DND-41 (cell line): ENCODE measurements at regions not wholly inside any gene's neighbourhood (a gene's known extent, or its start where the extent isn't known, plus 50 kb on each side); places are given as distances from the start of the nearest gene placed in this dataset.
"Not testable (repeated sequence)": the region's sequence is repeated elsewhere in the genome, so short reads cannot be mapped to it uniquely, and the experiment has no call there.

ENCODE experiments used
- ATAC-seq: fragments of 200-7000 bp; cut with Tn5 transposase; 3 replicates; pipeline ENCODE4 v1.9.1; 2021; ENCODE audit warnings: low read depth; ENCODE audit not compliant: insufficient read depth
- DNase-seq: peaks from one replicate; pipeline ENCODE4 v3.0.0-alpha.2; 2020
- H2AFZ ChIP-seq: 2 replicates; pipeline ENCODE4 v1.6.0; 2012; ENCODE audit warnings: low read depth, low read length
- H3K27ac ChIP-seq: 2 replicates; pipeline ENCODE4 v1.5.1; 2012; ENCODE audit warnings: low read length, inconsistent platforms
- H3K27me3 ChIP-seq: fragments of 200-600 bp; sonication (generic); 2 replicates; pipeline ENCODE4 v1.6.0; 2012; ENCODE audit warnings: low read length, mild to moderate bottlenecking, inconsistent platforms; ENCODE audit not compliant: insufficient read depth, poor library complexity
- H3K36me3 ChIP-seq: 2 replicates; pipeline ENCODE4 v1.5.1; 2012; ENCODE audit warnings: low read length, inconsistent platforms; ENCODE audit not compliant: insufficient read depth
- H3K4me1 ChIP-seq: 2 replicates; pipeline ENCODE4 v1.5.1; 2012; ENCODE audit warnings: mild to moderate bottlenecking, low read length; ENCODE audit not compliant: insufficient read depth
- H3K4me2 ChIP-seq: 2 replicates; pipeline ENCODE4 v1.6.0; 2012; ENCODE audit warnings: mild to moderate bottlenecking, moderate library complexity, low read length, inconsistent platforms; ENCODE audit not compliant: insufficient read depth
- H3K4me3 ChIP-seq, 2 experiments: fragments of 200-600 bp in 1 of 2; shearing (Covaris generic) in 1 of 2; 2 replicates each; pipeline ENCODE4 v1.5.1; 2012 to 2016; ENCODE audit warnings: inconsistent platforms in 2 of 2, low read length in 2 of 2, mild to moderate bottlenecking in 2 of 2, low read depth in 1 of 2, moderate library complexity in 1 of 2
- H3K79me2 ChIP-seq: 2 replicates; pipeline ENCODE4 v1.6.0; 2012; ENCODE audit warnings: low read length, inconsistent platforms; ENCODE audit not compliant: insufficient read depth
- H3K9ac ChIP-seq: 2 replicates; pipeline ENCODE4 v1.6.0; 2012; ENCODE audit warnings: low read depth, mild to moderate bottlenecking, inconsistent platforms, low read length, moderate library complexity
- H3K9me3 ChIP-seq: 2 replicates; pipeline ENCODE4 v1.5.1; 2012; ENCODE audit warnings: low read length, moderate library complexity, mild to moderate bottlenecking, inconsistent platforms; ENCODE audit not compliant: insufficient read depth, severe bottlenecking
- H4K20me1 ChIP-seq: 2 replicates; pipeline ENCODE4 v1.6.0; 2012; ENCODE audit warnings: low read length; ENCODE audit not compliant: insufficient read depth
- CTCF ChIP-seq: IDR thresholded peaks from 2 replicates; pipeline ENCODE4 v1.5.1; 2012; ENCODE audit warnings: borderline replicate concordance, low read length, moderate library complexity, mild to moderate bottlenecking; ENCODE audit not compliant: poor library complexity, severe bottlenecking; ENCODE audit errors: extremely low read depth
- EZH2 ChIP-seq: IDR thresholded peaks from 3 replicates; pipeline ENCODE4 v1.6.1; 2012; ENCODE audit warnings: borderline replicate concordance, low read depth, mild to moderate bottlenecking, moderate library complexity, low read length, inconsistent platforms; ENCODE audit not compliant: severe bottlenecking

GRCh38 chr1:224544346-224545110 lies 71.6 kb upstream of the CNIH3 start:
- Histone ChIP-seq H3K4me1 (peaks cover 55% of the 10 kb centered on the region), H3K36me3 (no peaks in the 10 kb centered on the region), H3K4me3 (no peak overlapping the region), H4K20me1 (no peaks in the 10 kb centered on the region), H3K27me3 (no peaks in the 10 kb centered on the region), H3K27ac (peak overlapping the region; percentile 96; the same call in 1 of the 2 replicates), H3K79me2 (no peaks in the 10 kb centered on the region), H3K9ac (no peak overlapping the region), H2AFZ (peak overlapping the region; percentile 14; the same call in 1 of the 2 replicates), H3K4me2 (no peak overlapping the region), H3K9me3 (no peaks in the 10 kb centered on the region)
- ATAC-seq (no peak), DNase-seq (no peak)
- no peak for TF ChIP-seq EZH2
- TF ChIP-seq CTCF, result no peak

GRCh38 chr1:224545571-224545970 lies 70.5 kb upstream of the CNIH3 start:
- no peak overlapping the region for H3K9ac ChIP-seq
- H3K79me2 ChIP-seq, result no peaks in the 10 kb centered on the region
- H2AFZ ChIP-seq, result no peak overlapping the region
- H3K4me2 ChIP-seq, result no peak overlapping the region
- TF ChIP-seq CTCF, result no peak
- TF ChIP-seq EZH2, result no peak
- DNase-seq (no peak), ATAC-seq (no peak)
- no peak overlapping the region for H3K4me3 ChIP-seq
- H3K9me3 ChIP-seq, result no peaks in the 10 kb centered on the region
- H3K4me1 ChIP-seq, result peaks cover 45% of the 10 kb centered on the region
- H3K27me3 ChIP-seq, result no peaks in the 10 kb centered on the region
- no peak overlapping the region for H3K27ac ChIP-seq
- no peaks in the 10 kb centered on the region for H4K20me1 ChIP-seq
- no peaks in the 10 kb centered on the region for H3K36me3 ChIP-seq

- TF ChIP-seq CTCF (no peak), EZH2 (no peak)
- no peaks in the 10 kb centered on the region for H3K9me3 ChIP-seq
- ATAC-seq, result peak; percentile 15; the same call in 1 of the 3 replicates
Measured at GRCh38 chr1:224548676-224549075, 67.4 kb upstream of the CNIH3 start.

GRCh38 chr1:224551189-224551588 lies 64.9 kb upstream of the CNIH3 start:
- H4K20me1 ChIP-seq, H3K36me3 ChIP-seq, DNase-seq, H2AFZ ChIP-seq, H3K4me2 ChIP-seq, H3K4me1 ChIP-seq, H3K4me3 ChIP-seq, H3K9ac ChIP-seq, H3K79me2 ChIP-seq, H3K9me3 ChIP-seq, ATAC-seq, H3K27me3 ChIP-seq, H3K27ac ChIP-seq: not testable (repeated sequence)

More at GRCh38 chr1:224548676-224549075, 67.4 kb upstream of the CNIH3 start:
- no peaks in the 10 kb centered on the region for H3K27me3 ChIP-seq
- H2AFZ ChIP-seq, result no peak overlapping the region
- H3K9ac ChIP-seq, result no peak overlapping the region
- peaks cover 17% of the 10 kb centered on the region for H3K4me1 ChIP-seq
- no peak for DNase-seq
- no peaks in the 10 kb centered on the region for H4K20me1 ChIP-seq
- H3K79me2 ChIP-seq, result no peaks in the 10 kb centered on the region
- H3K27ac ChIP-seq, result no peak overlapping the region
- no peak overlapping the region for H3K4me2 ChIP-seq
- H3K4me3 ChIP-seq, result no peak overlapping the region
- no peaks in the 10 kb centered on the region for H3K36me3 ChIP-seq
